Ovary (tissue), 7 donors: ENCODE measurements at regions not wholly inside any gene's neighbourhood (a gene's known extent, or its start where the extent isn't known, plus 50 kb on each side); places are given as distances from the start of the nearest gene placed in this dataset.

Experiments used
- DNase-seq, 5 donors: peaks; one replicate each; pipeline ENCODE4 v3.0.0-alpha.2; 2019 to 2020
- H3K27ac ChIP-seq, 2 donors: fragments of 200-600 bp; one replicate each; pipeline versions ENCODE4 v1.5.1 to v1.8.0; 2019 to 2022
- H3K27me3 ChIP-seq: fragments of 200-600 bp; one replicate; pipeline ENCODE4 v1.8.0; 2022
- H3K36me3 ChIP-seq: fragments of 200-600 bp; sonication (generic); one replicate; pipeline ENCODE4 v1.5.1; 2019
- H3K4me1 ChIP-seq: one replicate; pipeline ENCODE4 v1.8.1; 2013; ENCODE audit warnings: mild to moderate bottlenecking, moderate library complexity; ENCODE audit not compliant: insufficient read depth
- H3K4me3 ChIP-seq: fragments of 200-600 bp; sonication (generic); one replicate; pipeline ENCODE4 v1.5.1; 2017
- H3K9me3 ChIP-seq, 2 donors: fragments of 200-600 bp in 1 of 2; sonication (generic) in 1 of 2; one replicate each; pipeline versions ENCODE4 v1.5.1 to v1.8.1; 2013 to 2019; ENCODE audit warnings: mild to moderate bottlenecking in 1 of 2, moderate library complexity in 1 of 2
- CTCF ChIP-seq, 3 donors: fragments of 450-650 bp in 2 of 3; fragments of 200-600 bp in 1 of 3; IDR thresholded peaks; one replicate each; pipeline versions ENCODE4 v1.5.1 to v1.8.0; 2016 to 2022; ENCODE audit warnings: antibody characterized with exemption in 3 of 3, mild to moderate bottlenecking in 1 of 3
- EP300 ChIP-seq: sonication (generic); formaldehyde crosslinking; IDR thresholded peaks from one replicate; pipeline ENCODE4 v1.6.1; 2017; ENCODE audit warnings: antibody characterized with exemption
- POLR2A ChIP-seq: fragments of 450-650 bp; IDR thresholded peaks from one replicate; pipeline ENCODE4 v1.6.1; 2017; ENCODE audit warnings: antibody characterized with exemption, mild to moderate bottlenecking, moderate library complexity
- WGBS, 3 donors: extraction: QIAGEN DNeasy Blood & Tissue Kit in 1 of 3; methylation state at CpG; one replicate each; pipeline versions ENCODE4 v1.1.5 to v1.1.7; 2013 to 2017; 5-methylcytosine and 5-hydroxymethylcytosine counted together
- intact Hi-C, 4 donors: fragments of 100-400 bp; cut with DNase I; formaldehyde crosslinking; loops; one replicate each; pipeline versions ENCODE4 v1.11.0 to v1.15.1; 2022 to 2023
- donor health status: DM: no; HTN: no; CAD: no; lungs with moderate emphysema.
- donor health status: DM: no; HTN: no; CAD: no.
- donor health status: Bipolar disorder and iron deficiency.
- donor health status: DM: no; HTN: no; CAD: no.
- donor health status: DM: yes; HTN: yes; CAD: no.

- H3K4me3 ChIP-seq: no peak overlapping the region
- no peak for DNase-seq
- H3K27me3 ChIP-seq: no peaks in the 10 kb centered on the region
- intact Hi-C loops: no loop called here
- TF ChIP-seq EP300 (no peak), POLR2A (no peak), CTCF (IDR thresholded peaks at IDR 0.05) (no peak)
- H3K4me1 ChIP-seq: no peaks in the 10 kb centered on the region
- 46 to 92% (median 67%) methylated on average over 2 of the region's 2 CpGs for WGBS, 3 donors
- H3K9me3 ChIP-seq: no peaks in the 10 kb centered on the region
- H3K27ac ChIP-seq: no peak overlapping the region
- no peaks in the 10 kb centered on the region for H3K36me3 ChIP-seq
Measured at GRCh38 chr4:179823342-179823741, 2381.1 kb upstream of the AGA start.

GRCh38 chr4:179831274-179831673 lies 2389.0 kb upstream of the AGA start:
- Histone ChIP-seq H3K36me3 (no peaks in the 10 kb centered on the region), H3K27ac (no peak overlapping the region), H3K4me3 (no peak overlapping the region), H3K4me1 (no peaks in the 10 kb centered on the region), H3K9me3 (no peaks in the 10 kb centered on the region), H3K27me3 (no peaks in the 10 kb centered on the region)
- TF ChIP-seq EP300 (no peak), POLR2A (no peak), CTCF (IDR thresholded peaks at IDR 0.05) (no peak)
- intact Hi-C loops: no loop called here
- no peak for DNase-seq
- 84 to 89% (median 86%) methylated on average over 4 of the region's 4 CpGs for WGBS, 3 donors

DNA sequence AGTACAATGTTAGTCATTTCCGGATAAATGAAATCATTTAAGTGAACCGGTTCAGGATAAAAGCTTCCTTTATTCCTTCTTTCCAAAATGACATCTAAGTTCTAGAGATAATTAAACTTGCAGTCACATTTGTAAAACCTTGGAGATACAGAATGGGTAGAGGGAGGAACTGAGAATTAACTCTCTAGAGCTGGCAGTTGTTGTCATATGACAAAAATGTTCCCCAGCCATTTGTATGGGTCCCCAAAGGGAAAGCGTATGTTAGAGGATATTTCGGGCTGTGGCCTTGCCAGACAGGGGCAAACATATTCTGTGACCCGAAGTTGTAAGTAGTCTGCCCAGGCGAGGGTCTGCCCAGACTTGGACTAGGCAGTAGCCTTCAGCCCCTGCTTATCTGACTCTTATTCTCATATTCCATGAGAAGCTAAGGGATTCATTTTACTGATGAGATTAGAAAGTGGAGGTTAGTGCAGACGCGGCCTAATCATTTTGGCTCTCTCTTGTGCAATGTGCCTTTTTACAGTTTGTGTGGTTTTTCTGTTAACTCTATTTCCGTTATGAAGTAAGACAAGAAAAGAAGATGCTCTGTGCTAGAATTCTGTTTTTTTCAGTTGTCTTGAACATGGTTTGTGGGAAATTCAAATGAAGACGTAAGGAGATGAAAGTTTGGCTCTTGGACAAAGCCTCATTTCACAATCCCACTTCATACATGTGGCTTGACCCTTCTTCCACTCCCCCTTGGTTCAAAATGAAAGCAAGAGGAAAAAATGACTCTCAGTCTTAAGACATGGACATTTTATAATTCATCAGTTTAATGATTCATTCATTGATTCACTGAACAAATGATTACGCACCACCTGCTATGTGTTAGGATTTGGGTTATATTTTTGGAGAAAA lies 2394.2 kb upstream of the AGA start:
- H3K27me3 ChIP-seq: no peaks in the 10 kb centered on the region
- DNase-seq: no peak
- H3K36me3 ChIP-seq: no peaks in the 10 kb centered on the region
- intact Hi-C loops: no loop called here
- 48 to 60% (median 51%) methylated on average over 11 of the region's 11 CpGs for WGBS, 3 donors
- no peaks in the 10 kb centered on the region for H3K9me3 ChIP-seq
- no peak overlapping the region for H3K27ac ChIP-seq
- H3K4me1 ChIP-seq: no peaks in the 10 kb centered on the region
- no peak overlapping the region for H3K4me3 ChIP-seq
- TF ChIP-seq CTCF (IDR thresholded peaks at IDR 0.05) (no peak), EP300 (no peak), POLR2A (no peak)

DNA sequence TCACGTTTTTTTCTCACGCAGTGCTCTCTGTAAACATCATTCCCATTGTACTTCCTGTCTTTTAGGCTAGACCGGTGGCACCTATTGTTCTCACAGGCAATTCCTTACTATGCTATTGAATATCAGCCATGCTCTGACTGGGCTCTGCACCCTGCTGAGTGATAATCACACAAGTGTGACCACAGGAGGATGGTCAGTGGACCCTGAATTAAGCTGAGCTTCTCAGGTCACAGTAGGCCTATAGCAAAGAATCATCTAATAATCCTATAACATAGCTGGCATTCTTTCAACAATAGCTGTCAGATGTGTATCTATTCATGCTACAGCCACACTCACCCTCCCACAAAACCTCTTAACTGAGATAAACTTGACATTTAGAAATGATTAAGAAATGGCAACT lies 2399.8 kb upstream of the TENM3 start:
- no peaks in the 10 kb centered on the region for H3K27me3 ChIP-seq
- no peak overlapping the region for H3K27ac ChIP-seq
- intact Hi-C loops: no loop called here
- no peak for TF ChIP-seq CTCF (IDR thresholded peaks at IDR 0.05)
- TF ChIP-seq EP300: no peak
- no peak for DNase-seq
- no peak overlapping the region for H3K4me3 ChIP-seq
- no peaks in the 10 kb centered on the region for H3K9me3 ChIP-seq
- H3K36me3 ChIP-seq: no peaks in the 10 kb centered on the region
- no peaks in the 10 kb centered on the region for H3K4me1 ChIP-seq
- WGBS, 3 donors: 74 to 79% (median 77%) methylated on average over 3 of the region's 3 CpGs
